SHP77 (cell line): ENCODE measurements at regions not wholly inside any gene's neighbourhood (a gene's known extent, or its start where the extent isn't known, plus 50 kb on each side); places are given as distances from the start of the nearest gene placed in this dataset.
"Not testable (repeated sequence)": the region's sequence is repeated elsewhere in the genome, so short reads cannot be mapped to it uniquely, and the experiment has no call there.

Experiments used
- DNase-seq, 2 experiments: peaks; one replicate each; lab custom pipeline; 2025; lab: John Stamatoyannopoulos, UW

DNA sequence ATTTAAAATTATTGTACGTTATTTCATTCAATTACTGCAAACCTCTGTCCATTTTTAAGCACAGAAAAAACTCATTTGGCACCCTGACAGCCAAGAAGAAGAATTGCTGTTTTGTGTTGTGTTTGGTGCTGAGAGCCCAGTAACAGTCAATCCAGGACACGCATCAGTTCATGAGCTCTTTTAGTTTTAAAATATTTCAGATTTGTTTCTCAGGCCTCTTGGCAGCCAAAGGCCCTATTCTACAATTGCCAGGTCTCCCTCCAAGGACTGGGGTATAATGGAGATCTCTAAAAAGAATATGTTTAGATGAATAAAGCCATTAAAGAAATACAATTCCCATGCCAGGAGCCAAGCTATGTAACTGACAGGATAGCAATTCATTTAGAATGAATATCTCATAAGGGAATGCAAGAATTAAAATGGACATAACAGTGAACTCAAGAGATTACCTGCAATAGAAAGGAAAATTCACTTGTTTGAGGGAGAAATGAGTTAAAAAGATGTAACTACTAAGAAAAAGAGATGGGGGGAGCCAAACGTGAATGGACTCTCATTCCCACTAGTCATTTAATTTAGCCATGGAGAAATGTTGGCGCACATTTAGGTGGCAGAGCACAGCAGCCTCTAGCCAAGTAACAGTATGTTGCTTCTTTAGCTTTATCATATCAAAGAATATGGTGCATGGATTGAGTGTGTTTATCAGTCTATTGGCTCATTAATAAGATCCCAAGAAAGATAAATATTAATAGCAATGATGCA, 140.6 kb upstream of the PELI2 start:
- DNase-seq = no peak

DNA sequence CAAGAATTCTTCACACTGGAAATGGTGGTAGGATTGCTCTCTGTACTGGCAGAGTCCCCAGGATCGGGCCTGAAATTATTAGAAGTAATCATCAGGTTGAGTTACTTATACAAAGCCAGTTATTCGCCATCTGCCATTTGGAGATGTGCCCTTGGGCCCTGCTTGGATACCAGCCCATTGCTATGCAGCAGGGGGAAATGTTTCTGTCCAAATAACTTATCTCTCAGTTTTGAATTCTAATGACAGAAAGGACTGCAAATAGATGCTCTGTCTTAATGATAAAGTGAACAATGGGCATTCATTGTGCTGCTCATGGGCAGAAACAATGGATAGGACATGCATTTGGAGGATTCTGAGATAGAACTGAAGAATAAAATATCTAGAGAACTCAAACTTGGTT, 139.1 kb upstream of the PELI2 start:
- DNase-seq = no peak

DNA sequence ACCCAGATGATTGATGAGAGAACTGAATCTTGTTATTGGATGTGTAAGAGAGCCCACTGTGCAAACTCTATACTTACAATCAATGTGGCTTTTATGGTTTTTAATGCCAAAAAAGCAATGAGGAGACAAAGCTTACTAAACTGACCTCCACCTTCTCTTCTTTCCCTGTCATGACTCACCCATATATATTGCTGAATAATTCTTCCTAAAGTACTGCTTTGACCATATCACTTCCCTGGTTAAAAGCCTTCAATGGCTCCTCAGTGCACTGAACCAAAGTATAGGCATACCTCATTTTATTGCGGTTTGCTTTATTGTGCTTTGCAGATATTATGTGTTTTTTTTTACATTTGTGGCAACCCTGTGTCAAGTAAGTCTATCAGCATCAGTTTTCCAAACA, 138.4 kb upstream of the PELI2 start:
- no peak for DNase-seq

DNA sequence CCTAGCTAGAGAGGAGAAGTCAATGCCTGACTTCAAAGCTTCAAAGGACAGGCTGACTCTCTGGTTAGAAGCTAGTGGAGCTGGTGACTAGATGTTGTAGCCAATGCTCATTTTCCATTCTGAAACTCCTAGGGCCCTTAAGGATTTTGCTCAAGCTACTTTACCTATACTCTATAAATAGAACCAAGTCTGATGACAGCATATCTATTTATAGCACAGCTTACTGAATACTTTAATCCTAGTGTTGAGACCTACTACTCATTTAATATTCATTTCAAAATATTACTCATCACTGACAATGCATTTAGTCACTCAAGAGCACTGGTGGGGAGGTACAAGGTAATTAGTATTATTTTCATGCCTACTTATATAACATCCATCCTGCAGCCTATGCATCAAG, 137.2 kb upstream of the PELI2 start:
- no peak for DNase-seq

DNA sequence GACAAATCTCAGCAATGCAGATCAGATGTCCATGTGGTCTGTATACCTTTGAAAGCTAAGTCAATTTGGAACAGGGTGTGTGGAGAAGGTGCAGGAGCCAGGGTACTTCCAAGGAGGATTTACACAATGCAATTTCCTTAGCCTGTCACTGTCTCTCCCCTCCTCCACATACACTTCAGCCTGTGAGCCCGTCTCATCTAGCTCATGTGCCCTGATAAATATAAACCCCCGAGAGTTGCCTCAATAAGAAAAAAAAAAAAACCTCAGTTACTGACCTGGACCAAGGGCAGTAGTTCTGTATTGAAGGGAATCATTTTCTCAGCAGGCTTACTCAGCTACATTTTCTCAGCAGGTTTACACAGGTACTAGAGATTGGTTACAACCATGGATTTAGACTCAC, 132.1 kb upstream of the PELI2 start:
- DNase-seq = no peak

DNA sequence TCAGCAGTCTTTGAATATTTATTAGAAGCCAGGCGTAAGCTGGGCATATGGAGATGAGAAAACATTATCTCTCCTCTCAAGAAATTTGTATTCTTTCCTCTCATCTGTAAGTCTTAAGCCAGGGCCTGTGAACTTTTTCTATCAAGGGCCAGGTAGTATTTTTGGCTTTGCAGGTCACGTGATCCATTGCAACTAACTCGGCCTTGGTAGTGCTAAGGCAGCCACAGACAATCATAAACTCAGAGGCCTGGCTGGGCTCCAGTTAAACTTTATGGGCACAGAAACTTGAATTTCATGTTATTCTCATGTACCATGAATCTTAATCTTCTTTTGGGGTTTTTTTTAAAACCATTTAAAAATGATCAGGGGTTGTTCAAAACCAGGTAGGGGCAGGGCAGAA, 117.4 kb upstream of the PELI2 start:
- DNase-seq = no peak

DNA sequence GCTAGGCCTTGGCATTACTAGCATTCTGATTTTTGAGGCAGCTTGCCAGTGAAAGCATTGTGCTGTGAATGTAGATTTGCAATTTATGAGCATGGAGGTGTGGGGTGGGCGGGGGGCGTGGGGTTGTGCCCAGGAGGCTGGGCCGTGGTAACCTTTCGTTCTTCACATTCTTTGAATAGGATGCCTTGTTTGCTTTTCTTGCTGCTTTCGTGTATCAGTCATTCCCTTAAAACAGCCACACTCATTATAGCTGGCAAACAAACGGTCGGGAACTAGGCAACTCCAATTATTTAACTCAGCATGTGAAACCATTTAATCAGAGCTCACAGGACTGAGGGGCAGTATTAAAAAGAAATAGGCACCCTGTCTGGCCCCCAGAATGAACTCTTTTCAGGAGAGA, 115.9 kb upstream of the PELI2 start:
- peak in 1 of 2 experiments; percentile 20 for DNase-seq

DNA sequence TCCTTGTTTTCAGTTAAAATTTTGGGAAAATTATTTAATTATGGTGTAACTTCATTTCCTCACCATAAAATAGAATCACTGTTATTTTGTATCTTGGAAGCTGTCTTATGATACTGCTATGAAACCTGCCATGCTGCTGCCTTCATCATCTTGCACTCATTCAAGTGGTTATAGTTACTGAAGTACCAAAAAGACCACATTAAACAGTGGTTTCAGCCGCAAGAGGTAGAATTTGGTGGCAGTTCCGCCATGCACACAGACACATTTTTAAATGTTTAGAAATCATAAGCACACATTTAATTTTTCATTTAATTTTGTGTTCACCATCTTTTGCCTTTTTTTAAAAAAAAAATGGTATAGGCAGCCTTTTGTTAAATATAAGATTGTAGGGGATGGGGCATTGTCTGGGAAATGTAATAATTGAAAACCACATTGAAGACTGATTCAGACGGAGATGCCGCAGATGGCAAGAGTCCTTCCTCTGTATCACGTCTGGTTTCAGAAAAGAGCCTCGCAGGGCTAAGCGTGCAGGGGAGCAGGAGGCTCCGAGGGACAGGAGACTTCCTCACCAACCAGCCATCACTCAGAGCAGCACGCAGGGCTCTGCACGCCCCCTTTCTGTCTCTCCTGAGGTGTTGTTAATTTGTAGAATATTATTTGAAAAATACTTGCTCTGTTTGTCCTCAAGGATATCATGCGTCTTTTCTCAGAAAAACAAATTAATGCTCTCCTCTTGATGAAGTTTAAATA, 115.2 kb upstream of the PELI2 start:
- peak in 1 of 2 experiments; percentile 7 for DNase-seq

DNA sequence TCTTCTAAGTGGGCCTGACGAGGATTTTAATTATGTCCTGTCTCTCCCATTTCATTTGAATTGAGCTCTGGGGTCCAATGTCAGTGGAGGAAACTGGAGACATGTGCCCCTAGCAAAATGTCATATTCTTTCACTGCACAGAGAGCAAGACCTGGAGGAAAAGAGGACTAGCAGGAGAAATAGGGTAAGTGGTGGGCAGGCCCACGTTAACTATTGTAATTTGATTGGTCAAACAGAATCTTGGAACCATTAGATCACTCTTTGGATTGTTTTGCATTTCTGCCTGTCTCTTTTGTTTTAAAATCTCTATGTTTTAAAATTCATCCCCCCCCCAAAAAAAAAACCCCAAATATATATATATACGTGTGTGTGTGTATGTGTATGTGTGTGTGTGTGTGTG, 113.9 kb upstream of the PELI2 start:
- no peak for DNase-seq

DNA sequence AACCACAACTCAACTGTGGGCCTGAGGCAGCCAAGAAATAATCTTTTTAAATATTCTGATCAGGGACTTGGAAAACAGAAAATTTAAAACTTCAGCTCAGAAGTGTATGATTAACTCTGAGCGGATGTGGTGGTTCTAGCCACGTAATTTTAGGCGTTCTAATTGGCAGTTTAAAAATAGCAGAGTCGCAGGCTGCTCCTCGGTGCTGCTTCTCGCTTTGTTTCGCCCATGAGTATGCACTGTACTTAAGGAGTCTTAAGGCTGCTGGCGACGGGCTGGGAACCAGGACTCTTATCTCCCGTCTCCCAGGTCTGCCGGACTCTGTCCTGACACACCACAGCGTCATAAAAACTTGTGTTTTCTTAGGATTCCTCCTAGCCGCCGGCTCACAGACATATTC, 113.4 kb upstream of the PELI2 start:
- no peak for DNase-seq

DNA sequence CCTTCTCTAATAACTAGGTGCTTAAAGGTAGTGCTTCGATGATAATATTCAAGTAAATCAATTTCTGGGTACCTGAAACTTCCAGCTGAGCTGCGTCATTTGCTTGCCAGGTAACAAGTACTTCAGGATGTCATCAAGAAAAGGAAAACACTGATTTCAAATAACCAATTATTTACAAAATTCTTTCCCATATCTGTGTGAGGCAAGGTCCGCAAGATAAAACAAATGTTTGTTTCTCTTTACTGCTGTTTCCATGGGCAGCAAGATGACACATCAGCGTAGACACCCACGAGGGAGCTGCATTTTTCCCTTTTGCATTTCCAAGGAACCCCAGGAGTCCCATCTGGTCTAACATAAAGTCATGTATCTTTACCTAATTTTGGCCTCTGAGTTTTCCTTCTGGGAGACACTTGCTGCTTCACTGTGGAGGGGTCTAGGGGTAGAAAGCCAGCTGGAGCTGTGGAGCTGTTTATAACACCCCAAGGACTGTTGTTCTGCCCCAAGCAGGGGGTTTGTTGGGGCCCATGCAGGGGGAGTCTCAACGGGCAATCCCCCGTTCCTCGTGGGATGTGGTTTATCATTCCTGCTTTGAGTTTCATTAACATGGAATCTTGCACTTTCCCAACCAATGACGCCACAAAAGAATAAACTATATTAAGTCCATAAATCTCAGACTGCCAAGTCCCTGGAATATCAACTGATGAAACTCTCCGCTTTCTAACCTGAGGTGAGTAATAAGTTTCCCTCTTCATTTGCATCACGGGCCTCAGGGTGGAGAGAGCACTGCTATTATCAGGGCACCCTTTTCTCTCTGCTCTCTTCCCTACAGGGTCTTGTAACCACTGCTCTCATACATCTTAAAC, 112.8 kb upstream of the PELI2 start:
- DNase-seq = no peak

DNA sequence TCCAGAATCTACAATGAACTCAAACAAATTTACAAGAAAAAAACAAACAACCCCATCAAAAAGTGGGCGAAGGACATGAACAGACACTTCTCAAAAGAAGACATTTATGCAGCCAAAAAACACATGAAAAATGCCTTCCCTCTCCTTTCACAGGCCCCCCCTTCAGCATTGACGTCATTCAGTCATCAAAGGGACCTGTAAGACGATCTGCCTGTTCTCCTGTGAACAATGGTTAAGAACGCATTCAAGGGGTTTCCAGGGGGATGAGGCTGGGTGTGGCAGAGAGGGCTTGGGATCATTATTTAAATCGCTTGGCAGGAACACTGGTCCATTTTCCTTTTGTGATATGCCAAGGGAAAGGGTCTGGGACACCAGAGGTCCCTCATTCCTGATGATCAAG, 110.7 kb upstream of the PELI2 start:
- DNase-seq = peak; percentile 90 to 92

DNA sequence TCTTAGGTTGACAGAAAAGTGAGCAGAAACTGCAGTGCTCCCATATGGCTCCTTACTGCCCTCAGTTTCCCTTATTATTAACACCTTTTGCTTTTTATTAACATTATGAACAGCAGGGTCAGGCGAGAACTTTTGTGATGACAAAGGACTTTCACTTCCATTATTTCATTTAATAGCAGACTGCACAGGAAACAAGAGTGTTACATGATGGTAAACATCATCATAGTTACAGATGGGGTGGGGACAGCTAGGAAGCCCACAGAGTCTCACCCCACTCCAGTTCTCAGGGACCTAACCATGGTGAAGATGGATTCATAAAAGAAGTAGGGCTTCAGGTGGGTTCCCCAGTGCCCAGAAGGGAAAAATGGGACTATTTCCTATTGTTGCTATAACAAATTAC, 110.1 kb upstream of the PELI2 start:
- no peak for DNase-seq

DNA sequence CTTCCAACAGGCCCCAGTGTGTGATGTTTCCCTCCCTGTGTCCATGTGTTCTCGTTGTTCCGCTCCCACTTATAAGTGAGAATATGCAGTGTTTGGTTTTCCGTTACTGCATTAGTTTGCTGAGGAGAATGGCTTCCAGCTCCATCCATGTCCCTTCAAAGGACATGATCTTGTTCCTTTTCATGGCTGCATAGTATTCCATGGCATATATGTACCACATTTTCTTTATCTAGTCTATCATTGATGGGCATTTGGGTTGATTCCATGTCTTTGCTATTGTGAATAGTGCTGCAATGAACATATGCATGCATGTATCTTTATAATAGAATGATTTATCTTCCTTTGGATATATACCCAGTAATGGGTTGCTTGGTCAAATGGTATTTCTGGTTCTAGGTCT, 109.5 kb upstream of the PELI2 start:
- not testable (repeated sequence) for DNase-seq

DNA sequence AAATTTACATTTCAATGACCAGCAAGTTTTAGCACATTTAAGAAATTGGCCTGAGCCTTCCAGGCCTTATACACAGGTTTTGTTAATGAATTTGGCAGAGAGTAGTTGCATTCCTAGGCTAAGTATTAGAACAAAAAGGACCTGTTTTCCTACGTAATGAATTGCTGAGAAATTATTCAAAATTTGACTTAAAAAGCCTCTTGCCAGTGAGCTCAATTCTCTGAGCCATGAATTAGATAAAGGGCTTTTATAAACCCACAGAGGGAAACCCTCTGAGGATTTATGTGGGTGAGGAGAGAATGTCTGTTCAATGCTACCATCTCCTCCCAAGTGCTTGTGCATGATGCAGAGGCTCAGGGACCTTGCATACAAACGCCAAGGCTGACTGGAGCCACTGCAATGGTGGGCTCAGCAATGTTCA, 94.5 kb upstream of the PELI2 start:
- DNase-seq = no peak

DNA sequence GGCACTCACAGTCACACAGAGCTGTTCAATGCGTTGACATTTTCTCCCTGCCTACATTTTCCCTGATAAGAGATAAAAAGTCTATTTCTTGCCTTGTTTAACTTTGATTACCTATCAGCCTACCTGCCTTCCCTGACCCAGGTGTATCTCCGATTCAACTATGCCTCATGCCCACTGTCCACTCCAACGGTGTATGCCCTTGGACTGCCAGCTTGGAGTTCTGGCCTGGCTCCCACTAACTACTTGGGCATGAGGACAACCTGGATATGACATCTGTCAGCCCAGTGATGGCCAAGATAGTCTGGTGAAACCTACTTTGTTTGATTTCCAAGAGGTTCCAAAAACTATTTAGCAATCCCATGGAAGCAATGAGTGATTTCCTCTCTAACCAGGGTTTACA, 93.0 kb upstream of the PELI2 start:
- no peak for DNase-seq

DNA sequence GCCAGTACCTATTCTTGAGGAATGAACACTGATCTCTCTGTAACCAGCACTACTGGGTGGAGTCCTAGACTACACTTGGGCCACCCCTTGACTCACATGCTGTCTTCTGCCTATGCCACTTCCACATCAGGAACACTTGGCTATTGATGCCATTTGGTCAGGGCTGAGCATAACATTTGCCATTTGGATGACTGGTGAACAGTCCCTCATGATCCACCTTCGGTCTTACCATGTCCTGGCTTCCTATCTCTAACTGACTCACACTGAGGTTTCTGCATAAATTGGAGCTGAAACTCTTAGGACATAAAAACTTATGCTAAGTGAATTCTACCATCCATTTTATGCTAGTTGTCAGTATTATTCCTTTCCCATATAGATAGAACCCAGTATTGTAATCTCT, 91.7 kb upstream of the PELI2 start:
- DNase-seq = no peak

DNA sequence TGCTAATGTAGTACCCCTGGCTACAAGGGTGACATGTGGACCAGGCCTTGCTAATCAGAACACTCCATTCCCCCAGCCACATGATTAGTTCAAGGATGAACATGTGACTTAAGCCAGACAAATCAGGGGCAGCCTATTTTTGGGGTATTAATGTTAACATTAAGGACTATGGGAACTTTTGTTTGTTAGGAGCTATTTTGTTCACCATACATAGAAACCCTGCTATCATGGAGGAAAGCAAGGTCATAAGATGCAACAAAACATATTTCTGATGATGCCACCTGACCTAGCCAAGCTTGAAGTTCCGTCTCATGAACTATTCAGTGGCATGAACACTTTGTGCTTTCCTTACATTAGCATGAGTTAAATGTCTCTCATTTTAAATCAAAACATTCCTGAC, 90.8 kb upstream of the PELI2 start:
- DNase-seq = no peak

DNA sequence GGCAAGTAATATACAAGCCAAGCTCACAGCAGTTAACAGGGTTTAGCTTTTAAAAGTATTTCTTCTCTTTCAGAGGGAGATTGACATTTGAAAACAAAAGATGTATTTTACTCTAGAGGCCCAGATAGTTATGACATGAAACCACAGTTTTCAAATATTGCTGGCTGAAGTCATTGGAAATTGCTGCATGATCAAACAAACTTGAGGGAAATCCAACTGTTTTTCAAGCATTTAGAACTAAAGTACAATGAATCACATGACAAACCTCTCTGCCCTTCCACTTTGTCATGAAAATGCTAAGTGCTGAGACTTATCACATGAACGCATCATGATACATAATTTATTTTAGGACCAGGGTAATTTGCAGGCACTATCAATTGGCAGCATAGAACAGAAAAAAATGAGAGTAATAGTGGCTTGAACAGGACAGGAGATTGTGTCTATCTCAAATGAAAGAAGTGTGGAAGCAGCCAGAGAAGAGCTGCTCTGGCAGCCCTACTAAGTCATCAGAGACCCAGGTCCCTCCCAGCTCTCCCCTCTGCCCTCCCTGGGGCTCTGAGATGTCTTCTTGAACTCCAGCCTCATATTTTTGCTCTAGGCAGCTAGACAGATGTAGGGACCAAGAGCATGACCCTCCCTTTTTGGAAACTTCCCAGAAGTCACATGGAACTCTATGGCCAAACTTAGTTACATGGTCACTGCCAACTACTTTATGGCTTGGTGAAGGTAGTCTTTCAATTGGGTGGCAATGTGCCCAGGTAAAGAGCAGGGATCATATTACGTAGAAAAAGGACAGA, 90.1 kb upstream of the PELI2 start:
- peak in 1 of 2 experiments; percentile 6 for DNase-seq

DNA sequence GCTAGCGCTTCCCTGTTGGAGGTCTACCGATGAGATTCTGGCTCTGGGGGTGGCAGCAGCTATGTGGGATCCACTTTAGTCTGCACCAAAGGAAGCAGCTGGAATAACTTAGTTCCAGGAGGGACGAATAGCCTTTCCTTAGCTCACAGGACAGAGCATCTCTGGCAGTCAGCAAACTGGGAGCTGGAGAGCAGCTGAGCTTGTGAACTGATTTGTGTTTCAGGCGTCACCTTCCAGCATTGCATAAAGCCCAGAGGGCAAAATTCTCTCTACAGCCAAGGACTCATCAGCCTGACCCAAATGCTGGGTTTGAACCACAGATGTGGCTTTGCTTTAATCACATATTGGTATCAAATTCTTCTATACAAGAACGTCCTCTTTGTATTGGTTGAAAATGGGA, 81.9 kb upstream of the PELI2 start:
- no peak for DNase-seq

DNA sequence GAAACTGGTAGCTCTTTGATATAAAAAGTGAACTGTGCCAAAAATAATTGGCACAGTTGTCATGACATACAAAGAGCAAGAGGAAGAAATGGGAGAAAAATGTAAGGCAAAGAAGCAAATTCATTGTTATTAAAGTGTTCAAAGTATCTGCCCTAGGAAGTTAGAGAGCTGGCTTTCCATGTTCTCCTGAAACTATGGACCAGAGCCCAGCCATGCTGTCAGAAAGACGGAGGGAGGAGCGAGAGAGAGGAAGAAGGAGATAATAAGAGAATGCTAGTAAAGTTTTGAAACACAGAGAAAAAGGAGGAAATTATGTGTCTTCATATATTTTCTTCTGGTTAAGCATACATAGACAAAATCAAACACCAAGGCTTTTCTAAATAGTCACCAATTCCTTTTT, 78.1 kb upstream of the PELI2 start:
- no peak for DNase-seq

DNA sequence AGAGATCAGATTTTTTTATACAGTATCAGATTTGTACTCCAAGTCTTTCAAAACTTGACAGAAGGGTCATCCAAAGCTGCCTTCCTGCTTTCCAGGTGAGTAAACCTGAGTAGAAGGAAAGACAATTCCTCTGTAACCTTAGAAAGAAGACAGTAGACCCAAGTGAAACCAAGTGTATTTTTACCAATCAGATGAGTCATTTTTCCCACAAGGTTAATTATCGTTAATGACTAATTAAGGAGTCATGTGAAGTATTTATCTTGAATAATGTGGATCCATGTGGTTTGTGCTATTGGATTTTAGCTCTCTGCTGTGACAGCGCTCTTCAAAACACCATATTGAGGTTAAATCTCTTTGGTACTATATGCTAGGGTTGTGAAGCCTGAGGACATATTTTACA, 74.0 kb upstream of the PELI2 start:
- DNase-seq = no peak
